WTC11 (cell line): ENCODE measurements at regions not wholly inside any gene's neighbourhood (a gene's known extent, or its start where the extent isn't known, plus 50 kb on each side); places are given as distances from the start of the nearest gene placed in this dataset.

Experiments used
- ATAC-seq: fragments of 200-7000 bp; cut with Tn5 transposase; 2 replicates; pipeline ENCODE4 v1.10.0; 2021; ENCODE audit warnings: mild to moderate bottlenecking, moderate library complexity
- CTCF ChIA-PET: fragments of 300-600 bp; sonication (Branson Sonifier 250); formaldehyde crosslinking; loops from one replicate; lab custom pipeline; 2021; ENCODE audit warnings: antibody characterized with exemption; lab: Charles Lee
- POLR2A ChIA-PET: fragments of 350-600 bp; sonication (Branson Sonifier 250); formaldehyde crosslinking; loops from one replicate; lab custom pipeline; 2021; ENCODE audit warnings: antibody characterized with exemption; lab: Charles Lee
- DNase-seq: peaks from one replicate; pipeline ENCODE4 v3.0.0; 2021; ENCODE audit warnings: low spot score
- H3K27ac Mint-ChIP-seq: 2 replicates; pipeline ENCODE4 v1.8.0; 2021; ENCODE audit warnings: mixed read lengths
- H3K27me3 Mint-ChIP-seq: 2 replicates; pipeline ENCODE4 v1.8.0; 2021; ENCODE audit warnings: low read depth, mild to moderate bottlenecking, moderate library complexity, mixed read lengths
- H3K36me3 Mint-ChIP-seq: 2 replicates; pipeline ENCODE4 v1.8.0; 2021; ENCODE audit warnings: mixed read lengths
- H3K4me1 Mint-ChIP-seq: 2 replicates; pipeline ENCODE4 v1.8.0; 2022; ENCODE audit warnings: mixed read lengths
- H3K4me3 Mint-ChIP-seq: 2 replicates; pipeline ENCODE4 v1.8.0; 2021; ENCODE audit warnings: mild to moderate bottlenecking, moderate library complexity, mixed read lengths
- H3K9me3 Mint-ChIP-seq: 2 replicates; pipeline ENCODE4 v1.8.0; 2021; ENCODE audit warnings: mixed read lengths
- CREM ChIP-seq: sonication (generic); formaldehyde crosslinking; IDR thresholded peaks from 2 replicates; pipeline ENCODE4 v1.8.1; 2022; ENCODE audit warnings: mild to moderate bottlenecking, missing genetic modification reagents, moderate library complexity
- ELF4 ChIP-seq: sonication (generic); formaldehyde crosslinking; IDR thresholded peaks from 2 replicates; pipeline ENCODE4 v1.8.1; 2022; ENCODE audit warnings: low read depth, mild to moderate bottlenecking, moderate library complexity, missing genetic modification reagents
- EMX1 ChIP-seq: fragments of 250-450 bp; sonication (Bioruptor Pico); IDR thresholded peaks from 2 replicates; pipeline ENCODE4 v1.8.0; 2021; ENCODE audit warnings: mild to moderate bottlenecking
- ETV6 ChIP-seq: sonication (generic); formaldehyde crosslinking; IDR thresholded peaks from 2 replicates; pipeline ENCODE4 v1.8.1; 2022; ENCODE audit warnings: mild to moderate bottlenecking, missing genetic modification reagents
- FOXJ3 ChIP-seq: sonication (generic); formaldehyde crosslinking; IDR thresholded peaks from 2 replicates; pipeline ENCODE4 v1.9.0; 2021; ENCODE audit warnings: missing genetic modification reagents, mild to moderate bottlenecking, borderline replicate concordance
- FOXP1 ChIP-seq: sonication (generic); formaldehyde crosslinking; IDR thresholded peaks from 2 replicates; pipeline ENCODE4 v1.8.0; 2022; ENCODE audit warnings: missing genetic modification reagents, mild to moderate bottlenecking, moderate library complexity, borderline replicate concordance
- JUN ChIP-seq: sonication (generic); formaldehyde crosslinking; IDR thresholded peaks from 2 replicates; pipeline ENCODE4 v1.8.0; 2023; ENCODE audit warnings: mild to moderate bottlenecking, missing genetic modification reagents
- NFATC4 ChIP-seq: fragments of 250-450 bp; sonication (Bioruptor Pico); IDR thresholded peaks from 2 replicates; pipeline ENCODE4 v1.9.0; 2021; ENCODE audit warnings: mild to moderate bottlenecking
- RORB ChIP-seq: fragments of 250-450 bp; sonication (Bioruptor Pico); IDR thresholded peaks from 2 replicates; pipeline ENCODE4 v1.9.0; 2021; ENCODE audit warnings: mild to moderate bottlenecking
- SOX15 ChIP-seq: fragments of 250-450 bp; sonication (Bioruptor Pico); IDR thresholded peaks from 2 replicates; pipeline ENCODE4 v1.9.0; 2021; ENCODE audit warnings: mild to moderate bottlenecking
- SP1 ChIP-seq: sonication (generic); formaldehyde crosslinking; conservative IDR thresholded peaks from 2 replicates; pipeline ENCODE4 v1.8.1; 2022; ENCODE audit warnings: missing genetic modification reagents
- TCF7 ChIP-seq: sonication (generic); formaldehyde crosslinking; IDR thresholded peaks from 2 replicates; pipeline ENCODE4 v1.8.0; 2022; ENCODE audit warnings: mild to moderate bottlenecking, low read depth, missing genetic modification reagents, moderate library complexity
- TEAD1 ChIP-seq: sonication (generic); formaldehyde crosslinking; IDR thresholded peaks from 2 replicates; pipeline ENCODE4 v1.8.0; 2022; ENCODE audit warnings: mild to moderate bottlenecking, missing genetic modification reagents
- TP53 ChIP-seq: sonication (generic); formaldehyde crosslinking; IDR thresholded peaks from 2 replicates; pipeline ENCODE4 v1.8.1; 2023; ENCODE audit warnings: mild to moderate bottlenecking, missing genetic modification reagents
- ZNF138 ChIP-seq: sonication (generic); formaldehyde crosslinking; conservative IDR thresholded peaks from 2 replicates; pipeline ENCODE4 v1.8.1; 2022; ENCODE audit warnings: mild to moderate bottlenecking, moderate library complexity, missing genetic modification reagents
- ZNF317 ChIP-seq: sonication (generic); formaldehyde crosslinking; IDR thresholded peaks from 2 replicates; pipeline ENCODE4 v1.8.1; 2023; ENCODE audit warnings: low read depth, mild to moderate bottlenecking, moderate library complexity, missing genetic modification reagents, borderline replicate concordance
- ZNF416 ChIP-seq: fragments of 250-450 bp; sonication (Bioruptor Pico); IDR thresholded peaks from 2 replicates; pipeline ENCODE4 v1.9.0; 2021; ENCODE audit warnings: mild to moderate bottlenecking, inconsistent platforms
- ZNF423 ChIP-seq: fragments of 250-450 bp; sonication (Bioruptor Pico); IDR thresholded peaks from 2 replicates; pipeline ENCODE4 v2.1.2; 2022; ENCODE audit warnings: mild to moderate bottlenecking, moderate library complexity
- TF ChIP-seq, protein P1 (sequence below): sonication (generic); formaldehyde crosslinking; IDR thresholded peaks from 2 replicates; pipeline ENCODE4 v1.8.1; 2023; ENCODE audit warnings: mild to moderate bottlenecking, missing genetic modification reagents
- TF ChIP-seq, protein P2 (sequence below): sonication (generic); formaldehyde crosslinking; IDR thresholded peaks from 2 replicates; pipeline ENCODE4 v1.8.0; 2022; ENCODE audit warnings: mild to moderate bottlenecking, missing genetic modification reagents
- TF ChIP-seq, protein P3 (sequence below): fragments of 250-450 bp; sonication (Bioruptor Pico); IDR thresholded peaks from 2 replicates; pipeline ENCODE4 v1.9.0; 2021; ENCODE audit warnings: mild to moderate bottlenecking
- TF ChIP-seq, protein P4 (sequence below): sonication (generic); formaldehyde crosslinking; IDR thresholded peaks from 2 replicates; pipeline ENCODE4 v1.8.1; 2022; ENCODE audit warnings: mild to moderate bottlenecking, missing genetic modification reagents, moderate library complexity, borderline replicate concordance
- TF ChIP-seq, protein P5 (sequence below): fragments of 250-450 bp; sonication (Bioruptor Pico); IDR thresholded peaks from 2 replicates; pipeline ENCODE4 v1.9.0; 2021; ENCODE audit warnings: mild to moderate bottlenecking, borderline replicate concordance
- TF ChIP-seq, protein P6 (sequence below): sonication (generic); formaldehyde crosslinking; IDR thresholded peaks from 2 replicates; pipeline ENCODE4 v1.8.0; 2022; ENCODE audit warnings: mild to moderate bottlenecking, missing genetic modification reagents
- TF ChIP-seq, protein P7 (sequence below): fragments of 250-450 bp; sonication (Bioruptor Pico); conservative IDR thresholded peaks from 2 replicates; pipeline ENCODE4 v1.9.0; 2021; ENCODE audit warnings: mild to moderate bottlenecking

DNA sequence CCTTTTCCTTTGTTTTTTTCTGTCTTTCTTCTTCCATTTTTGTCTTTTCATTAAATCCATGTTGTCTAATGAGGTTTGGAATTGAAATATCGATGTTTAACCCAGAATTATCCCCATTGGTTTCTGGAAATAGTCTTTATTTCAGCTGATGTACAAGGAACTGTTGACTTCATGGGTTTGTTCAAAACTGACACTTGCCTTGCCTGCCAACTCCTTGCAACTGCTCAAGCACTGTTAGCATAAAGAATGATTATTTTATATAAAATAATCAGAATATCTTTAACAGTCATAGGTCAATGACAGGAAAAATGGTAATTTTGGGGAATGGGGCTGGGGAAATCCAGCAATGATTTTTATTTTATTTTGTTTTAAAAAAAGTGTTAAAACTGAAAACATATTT is 359.6 kb upstream of the LCORL start:
- Mint-ChIP-seq H3K36me3 (peaks cover 11% of the 10 kb centered on the region), H3K4me3 (no peak overlapping the region), H3K27ac (no peak overlapping the region), H3K9me3 (peaks cover 26% of the 10 kb centered on the region), H3K4me1 (no peaks in the 10 kb centered on the region), H3K27me3 (peaks cover 73% of the 10 kb centered on the region)
- ATAC-seq (no peak), DNase-seq (no peak)
- TF ChIP-seq ZNF416 (CRISPR knock-in tag) (no peak), TCF7 (CRISPR knock-in tag) (no peak), TP53 (CRISPR knock-in tag) (no peak), ZNF317 (CRISPR knock-in tag) (no peak), ZNF423 (CRISPR knock-in tag) (no peak), CREM (CRISPR knock-in tag) (no peak), NFATC4 (CRISPR knock-in tag) (no peak), ZNF138 (CRISPR knock-in tag) (no peak), FOXJ3 (CRISPR knock-in tag) (no peak), FOXP1 (CRISPR knock-in tag) (no peak)
- TF ChIP-seq, protein P1, sequence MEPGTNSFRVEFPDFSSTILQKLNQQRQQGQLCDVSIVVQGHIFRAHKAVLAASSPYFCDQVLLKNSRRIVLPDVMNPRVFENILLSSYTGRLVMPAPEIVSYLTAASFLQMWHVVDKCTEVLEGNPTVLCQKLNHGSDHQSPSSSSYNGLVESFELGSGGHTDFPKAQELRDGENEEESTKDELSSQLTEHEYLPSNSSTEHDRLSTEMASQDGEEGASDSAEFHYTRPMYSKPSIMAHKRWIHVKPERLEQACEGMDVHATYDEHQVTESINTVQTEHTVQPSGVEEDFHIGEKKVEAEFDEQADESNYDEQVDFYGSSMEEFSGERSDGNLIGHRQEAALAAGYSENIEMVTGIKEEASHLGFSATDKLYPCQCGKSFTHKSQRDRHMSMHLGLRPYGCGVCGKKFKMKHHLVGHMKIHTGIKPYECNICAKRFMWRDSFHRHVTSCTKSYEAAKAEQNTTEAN = no peak
- TF ChIP-seq, protein P2, sequence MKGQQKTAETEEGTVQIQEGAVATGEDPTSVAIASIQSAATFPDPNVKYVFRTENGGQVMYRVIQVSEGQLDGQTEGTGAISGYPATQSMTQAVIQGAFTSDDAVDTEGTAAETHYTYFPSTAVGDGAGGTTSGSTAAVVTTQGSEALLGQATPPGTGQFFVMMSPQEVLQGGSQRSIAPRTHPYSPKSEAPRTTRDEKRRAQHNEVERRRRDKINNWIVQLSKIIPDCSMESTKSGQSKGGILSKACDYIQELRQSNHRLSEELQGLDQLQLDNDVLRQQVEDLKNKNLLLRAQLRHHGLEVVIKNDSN (CRISPR knock-in tag) = no peak
- TF ChIP-seq, protein P3, sequence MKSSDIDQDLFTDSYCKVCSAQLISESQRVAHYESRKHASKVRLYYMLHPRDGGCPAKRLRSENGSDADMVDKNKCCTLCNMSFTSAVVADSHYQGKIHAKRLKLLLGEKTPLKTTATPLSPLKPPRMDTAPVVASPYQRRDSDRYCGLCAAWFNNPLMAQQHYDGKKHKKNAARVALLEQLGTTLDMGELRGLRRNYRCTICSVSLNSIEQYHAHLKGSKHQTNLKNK (CRISPR knock-in tag) = no peak
- CTCF ChIA-PET = no interaction called here
- POLR2A ChIA-PET = no interaction called here

DNA sequence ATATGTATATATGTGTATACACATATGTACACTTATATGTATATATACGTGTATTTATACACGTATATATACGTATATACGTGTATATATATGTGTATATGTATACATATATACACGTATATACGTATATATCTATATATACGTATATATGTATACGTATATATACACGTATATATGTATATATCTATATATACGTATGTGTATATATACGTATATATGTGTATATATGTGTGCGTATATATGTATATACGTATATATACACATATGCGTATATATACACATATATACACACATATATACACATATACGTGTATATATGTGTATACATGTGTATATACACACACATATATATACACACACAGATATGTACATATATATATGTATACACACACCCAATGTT is 348.0 kb upstream of the LCORL start:
- H3K27ac Mint-ChIP-seq = no peak overlapping the region
- CTCF ChIA-PET = no interaction called here
- no peak for ATAC-seq
- H3K27me3 Mint-ChIP-seq = peaks cover 3% of the 10 kb centered on the region; the same call in 1 of the 2 replicates
- H3K36me3 Mint-ChIP-seq = no peaks in the 10 kb centered on the region
- no peaks in the 10 kb centered on the region for H3K4me1 Mint-ChIP-seq
- POLR2A ChIA-PET = no interaction called here
- H3K9me3 Mint-ChIP-seq = no peaks in the 10 kb centered on the region
- DNase-seq = no peak
- H3K4me3 Mint-ChIP-seq = no peak overlapping the region
- TF ChIP-seq RORB (CRISPR knock-in tag) (no peak), SOX15 (CRISPR knock-in tag) (no peak), SP1 (CRISPR knock-in tag) (no peak), NFATC4 (CRISPR knock-in tag) (no peak), ETV6 (CRISPR knock-in tag) (no peak), JUN (CRISPR knock-in tag) (no peak), TP53 (CRISPR knock-in tag) (no peak), EMX1 (CRISPR knock-in tag) (no peak), TEAD1 (CRISPR knock-in tag) (no peak), ELF4 (CRISPR knock-in tag) (no peak)
- TF ChIP-seq, protein P4, sequence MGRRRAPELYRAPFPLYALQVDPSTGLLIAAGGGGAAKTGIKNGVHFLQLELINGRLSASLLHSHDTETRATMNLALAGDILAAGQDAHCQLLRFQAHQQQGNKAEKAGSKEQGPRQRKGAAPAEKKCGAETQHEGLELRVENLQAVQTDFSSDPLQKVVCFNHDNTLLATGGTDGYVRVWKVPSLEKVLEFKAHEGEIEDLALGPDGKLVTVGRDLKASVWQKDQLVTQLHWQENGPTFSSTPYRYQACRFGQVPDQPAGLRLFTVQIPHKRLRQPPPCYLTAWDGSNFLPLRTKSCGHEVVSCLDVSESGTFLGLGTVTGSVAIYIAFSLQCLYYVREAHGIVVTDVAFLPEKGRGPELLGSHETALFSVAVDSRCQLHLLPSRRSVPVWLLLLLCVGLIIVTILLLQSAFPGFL = no peak
- TF ChIP-seq, protein P5, sequence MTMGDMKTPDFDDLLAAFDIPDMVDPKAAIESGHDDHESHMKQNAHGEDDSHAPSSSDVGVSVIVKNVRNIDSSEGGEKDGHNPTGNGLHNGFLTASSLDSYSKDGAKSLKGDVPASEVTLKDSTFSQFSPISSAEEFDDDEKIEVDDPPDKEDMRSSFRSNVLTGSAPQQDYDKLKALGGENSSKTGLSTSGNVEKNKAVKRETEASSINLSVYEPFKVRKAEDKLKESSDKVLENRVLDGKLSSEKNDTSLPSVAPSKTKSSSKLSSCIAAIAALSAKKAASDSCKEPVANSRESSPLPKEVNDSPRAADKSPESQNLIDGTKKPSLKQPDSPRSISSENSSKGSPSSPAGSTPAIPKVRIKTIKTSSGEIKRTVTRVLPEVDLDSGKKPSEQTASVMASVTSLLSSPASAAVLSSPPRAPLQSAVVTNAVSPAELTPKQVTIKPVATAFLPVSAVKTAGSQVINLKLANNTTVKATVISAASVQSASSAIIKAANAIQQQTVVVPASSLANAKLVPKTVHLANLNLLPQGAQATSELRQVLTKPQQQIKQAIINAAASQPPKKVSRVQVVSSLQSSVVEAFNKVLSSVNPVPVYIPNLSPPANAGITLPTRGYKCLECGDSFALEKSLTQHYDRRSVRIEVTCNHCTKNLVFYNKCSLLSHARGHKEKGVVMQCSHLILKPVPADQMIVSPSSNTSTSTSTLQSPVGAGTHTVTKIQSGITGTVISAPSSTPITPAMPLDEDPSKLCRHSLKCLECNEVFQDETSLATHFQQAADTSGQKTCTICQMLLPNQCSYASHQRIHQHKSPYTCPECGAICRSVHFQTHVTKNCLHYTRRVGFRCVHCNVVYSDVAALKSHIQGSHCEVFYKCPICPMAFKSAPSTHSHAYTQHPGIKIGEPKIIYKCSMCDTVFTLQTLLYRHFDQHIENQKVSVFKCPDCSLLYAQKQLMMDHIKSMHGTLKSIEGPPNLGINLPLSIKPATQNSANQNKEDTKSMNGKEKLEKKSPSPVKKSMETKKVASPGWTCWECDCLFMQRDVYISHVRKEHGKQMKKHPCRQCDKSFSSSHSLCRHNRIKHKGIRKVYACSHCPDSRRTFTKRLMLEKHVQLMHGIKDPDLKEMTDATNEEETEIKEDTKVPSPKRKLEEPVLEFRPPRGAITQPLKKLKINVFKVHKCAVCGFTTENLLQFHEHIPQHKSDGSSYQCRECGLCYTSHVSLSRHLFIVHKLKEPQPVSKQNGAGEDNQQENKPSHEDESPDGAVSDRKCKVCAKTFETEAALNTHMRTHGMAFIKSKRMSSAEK (CRISPR knock-in tag) = no peak
- TF ChIP-seq, protein P6, sequence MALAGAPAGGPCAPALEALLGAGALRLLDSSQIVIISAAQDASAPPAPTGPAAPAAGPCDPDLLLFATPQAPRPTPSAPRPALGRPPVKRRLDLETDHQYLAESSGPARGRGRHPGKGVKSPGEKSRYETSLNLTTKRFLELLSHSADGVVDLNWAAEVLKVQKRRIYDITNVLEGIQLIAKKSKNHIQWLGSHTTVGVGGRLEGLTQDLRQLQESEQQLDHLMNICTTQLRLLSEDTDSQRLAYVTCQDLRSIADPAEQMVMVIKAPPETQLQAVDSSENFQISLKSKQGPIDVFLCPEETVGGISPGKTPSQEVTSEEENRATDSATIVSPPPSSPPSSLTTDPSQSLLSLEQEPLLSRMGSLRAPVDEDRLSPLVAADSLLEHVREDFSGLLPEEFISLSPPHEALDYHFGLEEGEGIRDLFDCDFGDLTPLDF = no peak
- TF ChIP-seq, protein P7, sequence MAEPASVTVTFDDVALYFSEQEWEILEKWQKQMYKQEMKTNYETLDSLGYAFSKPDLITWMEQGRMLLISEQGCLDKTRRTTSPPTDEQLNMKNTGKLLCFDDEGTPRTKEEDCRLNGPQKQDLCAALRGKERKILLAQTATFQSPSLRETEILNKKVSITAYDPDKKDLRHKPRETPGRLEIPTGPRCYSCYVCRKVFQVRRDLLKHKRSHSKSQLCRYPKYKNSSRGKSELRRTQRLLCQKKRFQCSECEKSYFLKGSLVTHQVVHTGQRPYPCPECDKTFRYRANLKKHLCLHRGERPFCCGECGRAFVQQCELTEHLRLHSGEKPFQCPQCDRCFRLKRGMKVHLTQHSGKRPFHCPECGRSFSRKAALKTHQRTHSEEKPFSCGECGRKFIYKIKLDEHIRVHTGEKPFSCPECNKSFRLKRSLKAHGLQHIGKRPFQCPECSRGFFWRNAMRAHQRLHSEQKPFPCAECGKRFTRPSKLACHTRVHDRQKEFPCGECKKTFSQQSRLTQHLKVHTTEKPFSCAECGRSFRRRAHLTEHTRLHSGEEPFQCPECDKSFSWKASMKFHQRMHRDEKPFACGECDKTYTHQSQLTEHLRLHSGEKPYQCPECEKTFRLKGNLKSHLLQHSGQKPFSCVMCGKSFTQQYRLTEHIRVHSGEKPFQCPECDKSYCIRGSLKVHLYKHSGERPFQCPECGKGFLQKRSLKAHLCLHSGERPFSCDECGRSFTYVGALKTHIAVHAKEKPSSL (CRISPR knock-in tag) = no peak
